ENCODE measurements at regions not wholly inside any gene's neighbourhood (a gene's known extent, or its start where the extent isn't known, plus 50 kb on each side); places are given as distances from the start of the nearest gene placed in this dataset.

DNA sequence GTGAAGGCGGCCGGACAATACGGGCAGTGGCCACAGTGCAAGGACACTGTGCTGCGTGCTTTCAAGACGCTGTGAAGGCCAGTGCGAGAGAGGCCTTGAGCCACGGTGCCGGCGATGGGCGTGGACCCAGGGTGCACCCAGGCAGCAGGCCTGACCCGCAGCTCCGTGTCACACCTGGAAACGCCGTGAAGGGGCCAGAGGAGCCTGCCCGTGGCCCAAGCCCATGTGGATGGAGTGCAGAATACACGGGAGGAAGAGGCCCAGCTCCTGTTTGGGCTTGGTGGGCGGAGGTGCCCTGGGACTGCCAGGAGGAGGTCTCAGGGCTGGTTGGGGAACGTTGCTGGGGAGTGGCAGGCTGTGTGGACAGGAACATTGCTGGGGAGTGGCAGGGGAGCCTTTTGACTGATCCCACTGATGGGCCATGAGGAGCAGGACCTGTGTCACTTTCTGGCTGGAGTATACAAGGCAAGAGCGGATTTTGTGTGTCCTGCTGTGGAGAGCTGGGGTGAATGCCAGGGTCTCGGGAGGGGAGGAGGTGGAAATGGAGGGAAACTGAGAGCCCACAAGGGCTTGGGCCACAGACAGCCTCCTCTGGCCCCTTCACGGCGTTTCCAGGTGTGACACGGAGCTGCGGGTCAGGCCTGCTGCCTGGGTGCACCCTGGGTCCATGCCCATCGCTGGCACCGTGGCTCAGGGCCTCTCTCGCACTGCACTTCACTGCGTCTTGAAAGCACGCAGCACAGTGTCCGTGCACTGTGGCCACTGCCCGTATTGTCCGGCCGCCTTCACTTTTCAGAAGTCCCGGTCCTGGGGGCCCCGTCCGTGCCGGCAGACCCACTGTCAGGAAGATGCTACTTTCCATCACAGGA, 925.4 kb downstream of the BRD1 start:
- no peak for DNase-seq

- DNase-seq = no peak
Measured at GRCh38 chr22:48901324-48901723, 926.3 kb downstream of the BRD1 start.

GRCh38 chr22:48900626-48901025, 927.0 kb downstream of the BRD1 start:
- DNase-seq = no peak

GRCh38 chr22:48900327-48900597, 927.4 kb downstream of the BRD1 start:
- no peak for DNase-seq

- no peak for DNase-seq
Measured at GRCh38 chr22:48899523-48900326, 927.9 kb downstream of the BRD1 start.

DNA sequence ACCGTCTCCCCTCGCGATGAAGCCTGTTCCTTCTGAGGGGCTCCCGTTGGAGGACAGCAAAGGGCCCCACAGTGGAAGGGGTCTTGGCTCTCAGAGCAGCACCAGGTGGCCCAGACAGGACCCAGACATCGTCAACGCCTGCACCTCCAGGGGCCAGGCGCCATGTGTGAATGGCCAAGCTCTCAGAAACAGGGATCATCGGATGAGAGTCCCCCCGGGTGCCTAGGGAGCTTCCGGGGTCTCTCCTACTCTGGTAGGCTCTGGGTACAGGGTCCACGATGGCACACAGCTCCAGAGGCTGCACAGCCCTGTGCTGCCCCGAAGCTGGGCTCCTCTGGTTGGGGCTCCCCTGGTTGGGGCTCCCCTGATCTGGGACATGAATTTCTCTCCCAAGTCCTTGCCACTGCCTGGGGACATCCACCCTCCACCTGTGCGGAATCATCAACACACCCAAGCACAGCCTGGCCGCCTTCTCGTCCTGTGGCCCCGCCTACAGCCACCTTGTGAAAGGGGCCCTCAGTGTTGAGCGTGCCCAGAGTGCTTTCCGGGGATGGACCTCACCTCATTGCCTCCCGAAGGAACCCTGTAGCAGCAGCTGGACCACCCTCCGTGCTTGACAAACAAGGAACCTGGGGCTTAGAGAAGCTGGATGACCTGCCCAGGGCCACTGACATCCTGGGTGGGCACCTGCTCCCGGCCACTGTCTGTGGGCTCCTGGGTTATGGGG, 929.0 kb downstream of the BRD1 start:
- DNase-seq = no peak

DNA sequence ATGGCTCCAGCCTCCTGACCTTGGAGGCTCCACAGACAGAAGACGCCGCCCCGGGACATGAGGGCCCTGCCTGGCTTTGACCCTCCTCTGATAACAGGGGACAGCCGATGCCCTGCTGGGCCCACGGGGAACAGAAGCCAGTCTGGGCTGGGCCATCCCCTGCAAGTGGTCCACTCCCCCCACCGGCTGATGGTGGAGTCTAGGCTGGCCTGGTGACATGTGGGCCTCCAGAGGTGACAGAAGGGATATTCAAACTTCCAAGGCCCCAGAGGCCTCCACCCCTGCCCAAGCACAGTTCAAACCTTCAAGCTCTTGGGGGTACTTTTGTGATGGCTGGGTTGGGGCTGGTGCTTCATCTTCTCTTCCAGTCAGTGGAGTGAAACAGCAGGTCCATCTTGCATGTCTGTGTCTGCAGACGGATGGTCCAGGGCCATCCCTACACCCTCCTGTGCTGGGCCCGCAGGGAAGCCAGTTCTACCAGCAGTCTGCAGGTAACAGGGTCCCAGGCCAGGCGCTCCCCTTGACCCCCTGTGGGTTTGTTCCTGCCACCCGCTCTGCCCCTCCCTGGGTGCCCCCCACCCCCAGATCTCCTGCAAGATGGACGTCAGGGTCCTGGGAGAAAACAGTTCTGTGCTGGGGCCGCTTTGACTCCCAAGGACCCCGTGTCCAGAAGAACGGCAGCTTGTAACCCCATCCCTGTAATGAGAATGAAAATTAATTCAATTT, 929.9 kb downstream of the BRD1 start:
- no peak for DNase-seq

GRCh38 chr22:48896766-48897644, 930.7 kb downstream of the BRD1 start:
- no peak for DNase-seq

- DNase-seq = no peak
Measured at GRCh38 chr22:48895831-48896765, 931.6 kb downstream of the BRD1 start.

DNA sequence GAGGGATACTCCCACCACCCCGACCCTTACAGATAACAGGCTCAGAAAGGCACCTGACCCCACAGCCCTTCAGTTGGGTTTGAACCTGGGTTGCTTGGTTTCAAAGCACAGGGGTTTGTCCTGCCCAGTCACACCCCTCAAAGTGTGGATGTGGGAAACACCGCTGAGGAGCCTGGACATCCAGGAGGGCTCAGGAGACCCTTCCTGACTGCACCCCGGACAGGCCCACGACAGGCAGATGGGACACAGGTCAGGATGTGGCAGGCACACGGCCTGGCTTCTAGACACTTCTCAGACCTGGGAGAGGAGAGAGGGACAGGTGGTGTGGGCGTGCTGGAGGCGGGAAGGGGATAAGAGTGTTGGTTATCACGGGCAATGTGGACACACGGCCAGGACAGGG, 932.3 kb downstream of the BRD1 start:
- no peak for DNase-seq

GRCh38 chr22:48894804-48895250, 932.8 kb downstream of the BRD1 start:
- no peak for DNase-seq

- no peak for DNase-seq
Measured at GRCh38 chr22:48894064-48894671, 933.5 kb downstream of the BRD1 start.

- DNase-seq = no peak
Measured at GRCh38 chr22:48893288-48894063, 934.2 kb downstream of the BRD1 start.

GRCh38 chr22:48892578-48893287, 934.9 kb downstream of the BRD1 start:
- no peak for DNase-seq

GRCh38 chr22:48891688-48892577, 935.7 kb downstream of the BRD1 start:
- DNase-seq = no peak

DNA sequence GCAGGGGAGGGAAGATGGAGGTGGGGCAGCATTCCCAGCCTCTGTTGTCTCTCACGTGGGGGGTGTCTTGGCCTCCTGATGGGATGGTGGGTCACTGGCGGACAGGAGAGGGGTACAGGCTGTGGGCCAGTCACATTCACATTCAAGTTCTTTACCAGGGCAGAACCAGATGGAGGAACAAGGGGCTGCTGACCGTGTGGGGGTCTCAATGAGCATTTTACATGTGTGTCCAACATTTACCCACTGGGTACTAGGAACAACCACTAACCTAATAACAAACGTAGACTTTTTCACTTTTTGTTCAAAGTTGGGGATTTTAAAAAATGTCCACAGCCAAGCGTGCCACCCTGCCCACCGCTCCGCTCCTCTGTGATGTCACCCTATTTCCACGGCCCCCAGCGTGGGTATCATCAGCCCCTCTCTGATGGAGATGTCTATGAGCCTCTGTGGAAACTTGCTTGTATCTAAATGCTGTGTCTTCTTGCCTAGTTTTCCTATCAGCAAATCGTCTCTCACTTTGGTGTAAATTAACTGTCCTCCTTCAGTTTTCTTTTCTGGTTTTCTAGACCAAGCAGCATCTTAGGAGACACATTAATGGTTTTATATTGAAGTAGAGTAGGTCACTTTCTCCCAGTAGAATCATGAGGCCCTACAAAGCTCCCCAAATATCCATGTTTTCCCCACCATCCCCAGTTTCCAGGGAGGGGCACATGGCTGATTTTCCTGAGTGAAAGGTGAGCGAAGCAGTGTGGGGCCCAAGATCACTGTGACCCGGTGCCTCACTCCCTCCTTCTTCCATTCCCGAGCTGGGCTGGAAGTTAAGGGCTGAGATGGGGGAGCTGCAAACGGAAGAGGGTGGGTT, 936.7 kb downstream of the BRD1 start:
- DNase-seq = no peak
